Liver (tissue), 8 donors: ENCODE measurements at regions not wholly inside any gene's neighbourhood (a gene's known extent, or its start where the extent isn't known, plus 50 kb on each side); places are given as distances from the start of the nearest gene placed in this dataset.
A peak's percentile ranks its signal among the peaks of the same experiment; 100 is the strongest.
"Not testable (repeated sequence)": the region's sequence is repeated elsewhere in the genome, so short reads cannot be mapped to it uniquely, and the experiment has no call there.

Experiments used
- DNase-seq: peaks from one replicate; pipeline ENCODE4 v3.0.0-alpha.2; 2017; ENCODE audit warnings: low spot score
- H3K27ac ChIP-seq, 2 donors: one replicate each; pipeline ENCODE4 v1.7.0; 2013; ENCODE audit warnings: inconsistent platforms in 2 of 2, low read length in 2 of 2, control low read depth in 1 of 2, low read depth in 1 of 2, mild to moderate bottlenecking in 1 of 2
- H3K27me3 ChIP-seq, 4 donors: one replicate each; pipeline versions ENCODE4 v1.6.1 to v1.7.0; 2013; ENCODE audit warnings: low read length in 3 of 4, inconsistent platforms in 1 of 4, mild to moderate bottlenecking in 1 of 4, moderate library complexity in 1 of 4; ENCODE audit not compliant: control insufficient read depth in 4 of 4, insufficient read depth in 4 of 4
- H3K36me3 ChIP-seq, 4 donors: one replicate each; pipeline versions ENCODE4 v1.6.1 to v1.7.0; 2013; ENCODE audit warnings: low read length in 3 of 4, mild to moderate bottlenecking in 3 of 4, low read depth in 1 of 4, moderate library complexity in 1 of 4; ENCODE audit not compliant: control insufficient read depth in 4 of 4, insufficient read depth in 3 of 4
- H3K4me1 ChIP-seq, 4 donors: one replicate each; pipeline versions ENCODE4 v1.6.1 to v1.7.0; 2013; ENCODE audit warnings: low read length in 3 of 4, mild to moderate bottlenecking in 3 of 4, moderate library complexity in 1 of 4; ENCODE audit not compliant: control insufficient read depth in 4 of 4, insufficient read depth in 4 of 4
- H3K4me3 ChIP-seq, 3 donors: one replicate each; pipeline versions ENCODE4 v1.6.1 to v1.7.0; 2013; ENCODE audit warnings: low read length in 3 of 3, control low read depth in 1 of 3, low read depth in 1 of 3, mild to moderate bottlenecking in 1 of 3
- H3K9ac ChIP-seq, 2 donors: one replicate each; pipeline ENCODE4 v1.7.0; 2013; ENCODE audit warnings: low read length in 2 of 2, mild to moderate bottlenecking in 2 of 2, moderate library complexity in 2 of 2, control low read depth in 1 of 2, low read depth in 1 of 2
- H3K9me3 ChIP-seq, 4 donors: one replicate each; pipeline versions ENCODE4 v1.6.1 to v1.7.0; 2013; ENCODE audit warnings: low read length in 3 of 4; ENCODE audit not compliant: control insufficient read depth in 4 of 4
- CTCF ChIP-seq: fragments of 150-350 bp; IDR thresholded peaks from 2 replicates; pipeline ENCODE4 v1.5.1; 2017; ENCODE audit warnings: improper control_type of control experiment, low read depth, low read length; ENCODE audit not compliant: missing input control
- FOXA2 ChIP-seq: IDR thresholded peaks from 2 replicates; pipeline ENCODE4 v1.6.1; 2016; ENCODE audit warnings: antibody characterized with exemption
- HNF4A ChIP-seq, 2 donors: conservative IDR thresholded peaks; 2 replicates each; pipeline ENCODE4 v1.6.1; 2016; ENCODE audit warnings: antibody characterized with exemption in 2 of 2, mild to moderate bottlenecking in 2 of 2
- HNF4G ChIP-seq: IDR thresholded peaks from 2 replicates; pipeline ENCODE4 v1.6.1; 2016; ENCODE audit warnings: antibody characterized with exemption
- JUND ChIP-seq, 2 donors: IDR thresholded peaks; 2 replicates each; pipeline ENCODE4 v1.6.1; 2016; ENCODE audit warnings: antibody characterized with exemption in 2 of 2
- MAX ChIP-seq: IDR thresholded peaks from 2 replicates; pipeline ENCODE4 v1.6.1; 2016; ENCODE audit warnings: antibody characterized with exemption
- NR2F2 ChIP-seq: IDR thresholded peaks from 2 replicates; pipeline ENCODE4 v1.6.1; 2016; ENCODE audit warnings: antibody characterized with exemption
- RAD21 ChIP-seq, 2 donors: IDR thresholded peaks; 2 replicates each; pipeline ENCODE4 v1.6.1; 2016; ENCODE audit warnings: antibody characterized with exemption in 2 of 2, mild to moderate bottlenecking in 2 of 2
- REST ChIP-seq: IDR thresholded peaks from 2 replicates; pipeline ENCODE4 v1.6.1; 2016; ENCODE audit warnings: antibody characterized with exemption, mild to moderate bottlenecking
- RXRA ChIP-seq, 2 donors: IDR thresholded peaks; 2 replicates each; pipeline ENCODE4 v1.6.1; 2017 to 2018; ENCODE audit warnings: antibody characterized with exemption in 2 of 2, mild to moderate bottlenecking in 1 of 2
- TAF1 ChIP-seq: conservative IDR thresholded peaks from 2 replicates; pipeline ENCODE4 v1.6.1; 2016; ENCODE audit warnings: antibody characterized with exemption, mild to moderate bottlenecking
- WGBS: extraction: QIAGEN DNeasy Blood & Tissue Kit; methylation state at CpG from one replicate; pipeline ENCODE4 v1.1.7; 2013; 5-methylcytosine and 5-hydroxymethylcytosine counted together
- TF ChIP-seq, protein P1 (sequence below): IDR thresholded peaks from 2 replicates; pipeline ENCODE4 v1.6.1; 2016; ENCODE audit warnings: antibody characterized with exemption
- TF ChIP-seq, protein P2 (sequence below): IDR thresholded peaks from 2 replicates; pipeline ENCODE4 v1.6.1; 2016; ENCODE audit warnings: antibody characterized with exemption
- donor health status: healthy.
- donor health status: healthy.
- donor health status: healthy.
- donor health status: healthy.
- donor health status: healthy.

GRCh38 chr10:23512355-23513058, 73.6 kb downstream of the OTUD1 start:
- Histone ChIP-seq H3K36me3 (no peaks in the 10 kb centered on the region), H3K27me3 (no peaks in the 10 kb centered on the region), H3K9ac (no peak overlapping the region), H3K4me1 (peaks cover 0 to 4% (median 1%) of the 10 kb centered on the region in 4 donors), H3K4me3 (no peak overlapping the region), H3K9me3 (no peaks in the 10 kb centered on the region), H3K27ac (no peak overlapping the region)
- DNase-seq, result no peak
- 74% methylated on average over 10 of the region's 10 CpGs for WGBS
- peak; percentile 86 to 88 for TF ChIP-seq JUND (IDR thresholded peaks at IDR 0.05)
- TF ChIP-seq, protein P1, sequence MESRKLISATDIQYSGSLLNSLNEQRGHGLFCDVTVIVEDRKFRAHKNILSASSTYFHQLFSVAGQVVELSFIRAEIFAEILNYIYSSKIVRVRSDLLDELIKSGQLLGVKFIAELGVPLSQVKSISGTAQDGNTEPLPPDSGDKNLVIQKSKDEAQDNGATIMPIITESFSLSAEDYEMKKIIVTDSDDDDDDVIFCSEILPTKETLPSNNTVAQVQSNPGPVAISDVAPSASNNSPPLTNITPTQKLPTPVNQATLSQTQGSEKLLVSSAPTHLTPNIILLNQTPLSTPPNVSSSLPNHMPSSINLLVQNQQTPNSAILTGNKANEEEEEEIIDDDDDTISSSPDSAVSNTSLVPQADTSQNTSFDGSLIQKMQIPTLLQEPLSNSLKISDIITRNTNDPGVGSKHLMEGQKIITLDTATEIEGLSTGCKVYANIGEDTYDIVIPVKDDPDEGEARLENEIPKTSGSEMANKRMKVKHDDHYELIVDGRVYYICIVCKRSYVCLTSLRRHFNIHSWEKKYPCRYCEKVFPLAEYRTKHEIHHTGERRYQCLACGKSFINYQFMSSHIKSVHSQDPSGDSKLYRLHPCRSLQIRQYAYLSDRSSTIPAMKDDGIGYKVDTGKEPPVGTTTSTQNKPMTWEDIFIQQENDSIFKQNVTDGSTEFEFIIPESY, result no peak
- TF ChIP-seq, protein P2, sequence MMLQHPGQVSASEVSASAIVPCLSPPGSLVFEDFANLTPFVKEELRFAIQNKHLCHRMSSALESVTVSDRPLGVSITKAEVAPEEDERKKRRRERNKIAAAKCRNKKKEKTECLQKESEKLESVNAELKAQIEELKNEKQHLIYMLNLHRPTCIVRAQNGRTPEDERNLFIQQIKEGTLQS, result peak; percentile 85

- H3K4me3 ChIP-seq, H3K27me3 ChIP-seq, H3K36me3 ChIP-seq, H3K9ac ChIP-seq, H3K4me1 ChIP-seq, H3K27ac ChIP-seq, H3K9me3 ChIP-seq, DNase-seq: not testable (repeated sequence)
- WGBS, result 78% methylated on average over 7 of the region's 7 CpGs
Measured at GRCh38 chr10:23513621-23514020, 74.7 kb downstream of the OTUD1 start.

GRCh38 chr10:23514321-23514720, 75.4 kb downstream of the OTUD1 start:
- TF ChIP-seq HNF4G, result no peak
- no peak for TF ChIP-seq RAD21 (IDR thresholded peaks at IDR 0.05)
- no peak for TF ChIP-seq TAF1
- no peak for TF ChIP-seq CTCF
- no peak for TF ChIP-seq REST
- TF ChIP-seq NR2F2, result no peak
- TF ChIP-seq, protein P2, result no peak
- no peak for TF ChIP-seq MAX
- TF ChIP-seq HNF4A (conservative IDR thresholded peaks at IDR 0.05), result no peak
- no peak for TF ChIP-seq FOXA2
- no peak for TF ChIP-seq RXRA (IDR thresholded peaks at IDR 0.05)
- TF ChIP-seq, protein P1, result no peak
- no peaks in the 10 kb centered on the region for H3K27me3 ChIP-seq
- DNase-seq, result no peak
- H3K9ac ChIP-seq, result no peak overlapping the region
- no peak overlapping the region for H3K27ac ChIP-seq
- H3K9me3 ChIP-seq, result no peaks in the 10 kb centered on the region
- no peak overlapping the region for H3K4me3 ChIP-seq
- H3K36me3 ChIP-seq, result no peaks in the 10 kb centered on the region
- 76% methylated on average over 4 of the region's 4 CpGs for WGBS
- peaks cover 0 to 4% (median 1%) of the 10 kb centered on the region in 4 donors for H3K4me1 ChIP-seq
